Breast epithelium (tissue), 3 donors: ENCODE measurements at regions not wholly inside any gene's neighbourhood (a gene's known extent, or its start where the extent isn't known, plus 50 kb on each side); places are given as distances from the start of the nearest gene placed in this dataset.

Experiments used
- CTCF ChIP-seq, 3 donors: fragments of 450-650 bp; IDR thresholded peaks; one replicate each; pipeline ENCODE4 v1.5.1; 2016 to 2017; ENCODE audit warnings: antibody characterized with exemption in 3 of 3, mild to moderate bottlenecking in 3 of 3, moderate library complexity in 3 of 3
- POLR2A ChIP-seq: fragments of 450-650 bp; IDR thresholded peaks from one replicate; pipeline ENCODE4 v1.6.1; 2016; ENCODE audit warnings: antibody characterized with exemption, mild to moderate bottlenecking, moderate library complexity

DNA sequence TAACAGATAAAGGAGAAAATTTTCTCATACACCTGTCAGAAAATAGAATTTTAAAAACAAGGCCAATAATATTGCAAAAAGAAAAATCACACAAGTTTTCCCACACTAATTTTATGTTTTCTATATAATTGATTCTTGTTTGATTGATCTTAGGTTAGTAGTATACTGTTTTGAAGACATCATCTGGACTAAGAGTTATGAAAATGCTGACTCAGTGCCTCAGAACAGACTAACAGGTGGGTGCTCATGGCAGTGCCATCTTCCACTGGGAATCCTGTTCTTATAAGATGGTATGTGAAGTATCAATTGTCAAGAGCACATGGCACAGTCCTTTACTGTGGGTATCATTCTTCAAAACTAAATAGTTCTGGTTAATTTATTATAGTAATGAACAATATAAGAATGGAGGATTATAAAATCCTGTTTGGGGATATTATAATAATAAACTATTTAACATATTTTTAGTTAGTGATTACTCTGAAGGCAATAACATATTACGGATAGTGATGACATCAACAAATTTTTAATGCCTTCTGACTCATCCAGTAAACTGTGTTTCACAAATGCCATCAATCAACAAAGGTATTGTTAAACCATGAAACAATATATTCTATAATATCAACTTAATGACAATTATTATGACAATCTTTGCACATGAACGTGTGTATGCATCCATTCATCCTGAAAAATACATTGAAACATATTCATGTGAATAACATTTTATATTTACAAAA lies 384.6 kb upstream of the KHDRBS2 start:
- no peak for TF ChIP-seq POLR2A
- TF ChIP-seq CTCF (IDR thresholded peaks at IDR 0.05): no peak
